HEK293 (cell line): ENCODE measurements at regions not wholly inside any gene's neighbourhood (a gene's known extent, or its start where the extent isn't known, plus 50 kb on each side); places are given as distances from the start of the nearest gene placed in this dataset.

Source experiments
- CTCF ChIA-PET: fragments of 350-600 bp; formaldehyde crosslinking; extraction: SDS; loops from one replicate; lab custom pipeline; 2021; ENCODE audit warnings: antibody characterized with exemption; lab: Yijun Ruan, JAX
- POLR2A ChIA-PET: fragments of 300-600 bp; formaldehyde crosslinking; extraction: SDS; loops from one replicate; lab custom pipeline; 2020; ENCODE audit warnings: antibody characterized with exemption, inconsistent platforms; lab: Yijun Ruan, JAX
- H3K27ac ChIP-seq: fragments of 200-500 bp; sonication (Bioruptor generic); 2 replicates; pipeline ENCODE4 v1.5.1; 2014; ENCODE audit warnings: low read depth, low read length, control low read depth, inconsistent platforms; ENCODE audit errors: extremely low read depth
- H3K36me3 ChIP-seq, 2 experiments: fragments of 200-500 bp in 1 of 2; sonication (Bioruptor generic) in 1 of 2; 1 replicate in 1 of 2; 2 replicates in 1 of 2; pipeline ENCODE4 v1.5.1; 2014 to 2017; ENCODE audit warnings: inconsistent platforms in 2 of 2, low read length in 2 of 2; ENCODE audit not compliant: control insufficient read depth in 2 of 2, insufficient read depth in 1 of 2
- H3K4me1 ChIP-seq: fragments of 200-500 bp; sonication (Bioruptor generic); 2 replicates; pipeline ENCODE4 v1.5.1; 2014; ENCODE audit warnings: mild to moderate bottlenecking, low read length, inconsistent platforms; ENCODE audit not compliant: control insufficient read depth, insufficient read depth
- H3K4me3 ChIP-seq: 2 replicates; pipeline ENCODE4 v1.5.1; 2011; ENCODE audit warnings: low read depth, mild to moderate bottlenecking, control low read depth, low read length, moderate library complexity
- H3K9me3 ChIP-seq: fragments of 200-500 bp; sonication (Bioruptor generic); 2 replicates; pipeline ENCODE4 v1.5.1; 2014; ENCODE audit warnings: low read depth, low read length, inconsistent platforms; ENCODE audit not compliant: control insufficient read depth, insufficient read depth
- AEBP2 ChIP-seq: fragments of 450-650 bp; formaldehyde crosslinking; IDR thresholded peaks from 2 replicates; pipeline ENCODE4 v1.5.1; 2016; ENCODE audit warnings: missing biosample characterization, missing genetic modification characterization, borderline replicate concordance
- KLF16 ChIP-seq: fragments of 450-650 bp; formaldehyde crosslinking; IDR thresholded peaks from 2 replicates; pipeline ENCODE4 v1.5.1; 2017; ENCODE audit warnings: missing biosample characterization, missing genetic modification characterization
- KLF17 ChIP-seq: fragments of 450-650 bp; formaldehyde crosslinking; IDR thresholded peaks from 2 replicates; pipeline ENCODE4 v1.5.1; 2016; ENCODE audit warnings: missing biosample characterization, missing genetic modification characterization
- PRDM6 ChIP-seq: fragments of 450-650 bp; formaldehyde crosslinking; IDR thresholded peaks from 2 replicates; pipeline ENCODE4 v1.5.1; 2017; ENCODE audit warnings: missing biosample characterization, missing genetic modification characterization
- YY1 ChIP-seq: fragments of 450-650 bp; formaldehyde crosslinking; IDR thresholded peaks from 2 replicates; pipeline ENCODE4 v1.5.1; 2018; ENCODE audit warnings: missing biosample characterization, missing genetic modification characterization
- ZBTB44 ChIP-seq: fragments of 450-650 bp; IDR thresholded peaks from 2 replicates; pipeline ENCODE4 v1.5.1; 2018; ENCODE audit warnings: missing biosample characterization, mild to moderate bottlenecking, missing genetic modification characterization
- ZBTB49 ChIP-seq: fragments of 450-650 bp; formaldehyde crosslinking; IDR thresholded peaks from 2 replicates; pipeline ENCODE4 v1.5.1; 2016; ENCODE audit warnings: missing biosample characterization, missing genetic modification characterization, low read depth
- ZFP37 ChIP-seq: fragments of 450-650 bp; formaldehyde crosslinking; IDR thresholded peaks from 2 replicates; pipeline ENCODE4 v1.5.1; 2016; ENCODE audit warnings: missing biosample characterization, missing genetic modification characterization
- ZFP41 ChIP-seq: fragments of 450-650 bp; formaldehyde crosslinking; IDR thresholded peaks from 2 replicates; pipeline ENCODE4 v1.5.1; 2016; ENCODE audit warnings: missing biosample characterization, missing genetic modification characterization, borderline replicate concordance
- ZNF112 ChIP-seq: fragments of 450-650 bp; formaldehyde crosslinking; IDR thresholded peaks from 2 replicates; pipeline ENCODE4 v1.5.0; 2017; ENCODE audit warnings: missing biosample characterization, missing genetic modification characterization
- ZNF114 ChIP-seq: fragments of 450-650 bp; formaldehyde crosslinking; IDR thresholded peaks from 2 replicates; pipeline ENCODE4 v1.5.0; 2017; ENCODE audit warnings: missing biosample characterization, missing genetic modification characterization
- ZNF132 ChIP-seq: fragments of 450-650 bp; formaldehyde crosslinking; IDR thresholded peaks from 2 replicates; pipeline ENCODE4 v1.5.1; 2017; ENCODE audit warnings: missing biosample characterization, missing genetic modification characterization, borderline replicate concordance
- ZNF23 ChIP-seq: fragments of 450-650 bp; formaldehyde crosslinking; IDR thresholded peaks from 2 replicates; pipeline ENCODE4 v1.5.1; 2016; ENCODE audit warnings: missing biosample characterization, missing genetic modification characterization, borderline replicate concordance
- ZNF26 ChIP-seq: fragments of 450-650 bp; formaldehyde crosslinking; IDR thresholded peaks from 2 replicates; pipeline ENCODE4 v1.5.1; 2016; ENCODE audit warnings: missing biosample characterization, missing genetic modification characterization
- ZNF324 ChIP-seq: fragments of 450-650 bp; formaldehyde crosslinking; IDR thresholded peaks from 2 replicates; pipeline ENCODE4 v1.5.1; 2016; ENCODE audit warnings: missing biosample characterization, missing genetic modification characterization
- ZNF561 ChIP-seq: fragments of 450-650 bp; IDR thresholded peaks from 2 replicates; pipeline ENCODE4 v1.5.1; 2018; ENCODE audit warnings: missing biosample characterization, missing genetic modification characterization, borderline replicate concordance
- ZNF580 ChIP-seq: fragments of 450-650 bp; formaldehyde crosslinking; IDR thresholded peaks from 2 replicates; pipeline ENCODE4 v1.5.1; 2016; ENCODE audit warnings: missing biosample characterization, missing genetic modification characterization
- ZNF664 ChIP-seq: fragments of 450-650 bp; formaldehyde crosslinking; IDR thresholded peaks from 2 replicates; pipeline ENCODE4 v1.5.1; 2016; ENCODE audit warnings: missing biosample characterization, missing genetic modification characterization
- ZNF707 ChIP-seq: fragments of 450-650 bp; formaldehyde crosslinking; IDR thresholded peaks from 2 replicates; pipeline ENCODE4 v1.5.1; 2016; ENCODE audit warnings: missing biosample characterization, missing genetic modification characterization
- ZXDB ChIP-seq: fragments of 450-650 bp; formaldehyde crosslinking; IDR thresholded peaks from 2 replicates; pipeline ENCODE4 v1.5.1; 2016; ENCODE audit warnings: missing biosample characterization, missing genetic modification characterization

- CTCF ChIA-PET = no interaction called here
- Histone ChIP-seq H3K9me3 (no peaks in the 10 kb centered on the region), H3K27ac (no peak overlapping the region), H3K4me3 (no peak overlapping the region)
- TF ChIP-seq ZNF580 (tag by site-specific recombination) = no peak
- no peak for TF ChIP-seq KLF17 (tag by site-specific recombination)
- TF ChIP-seq ZBTB49 (tag by site-specific recombination) = no peak
- no peak for TF ChIP-seq ZNF664 (tag by site-specific recombination)
- no peak for TF ChIP-seq ZFP41 (tag by site-specific recombination)
- no peak for TF ChIP-seq ZFP37 (tag by site-specific recombination)
- no peak for TF ChIP-seq AEBP2 (tag by site-specific recombination)
- TF ChIP-seq ZNF26 = no peak
- TF ChIP-seq ZNF114 (tag by site-specific recombination) = no peak
- TF ChIP-seq PRDM6 = no peak
- no peak for TF ChIP-seq ZNF324 (tag by site-specific recombination)
- TF ChIP-seq, all 188 proteins: peak for 0
- Histone ChIP-seq H3K4me1 (no peaks in the 10 kb centered on the region), H3K36me3 (no peaks in the 10 kb centered on the region)
- POLR2A ChIA-PET = no interaction called here
Observed at GRCh38 chr4:178789279-178789678, 1347.0 kb upstream of the AGA start.

GRCh38 chr4:178799204-178799603 lies 1357.0 kb upstream of the AGA start:
- CTCF ChIA-PET = no interaction called here
- Histone ChIP-seq H3K9me3 (no peaks in the 10 kb centered on the region), H3K36me3 (no peaks in the 10 kb centered on the region), H3K4me1 (no peaks in the 10 kb centered on the region), H3K27ac (no peak overlapping the region), H3K4me3 (no peak overlapping the region)
- POLR2A ChIA-PET = no interaction called here
- TF ChIP-seq ZNF707 (tag by site-specific recombination) = no peak
- no peak for TF ChIP-seq ZNF112 (tag by site-specific recombination)
- TF ChIP-seq ZNF23 (tag by site-specific recombination) = no peak
- TF ChIP-seq ZNF561 (tag by site-specific recombination) = no peak
- TF ChIP-seq YY1 (tag by site-specific recombination) = no peak
- no peak for TF ChIP-seq KLF16 (tag by site-specific recombination)
- no peak for TF ChIP-seq ZBTB44 (tag by site-specific recombination)
- TF ChIP-seq ZXDB (tag by site-specific recombination) = no peak
- TF ChIP-seq ZNF132 (tag by site-specific recombination) = no peak
